NCI-H510A (cell line): ENCODE measurements at regions not wholly inside any gene's neighbourhood (a gene's known extent, or its start where the extent isn't known, plus 50 kb on each side); places are given as distances from the start of the nearest gene placed in this dataset.

Experiments used
- DNase-seq: peaks from one replicate; lab custom pipeline; 2025; lab: John Stamatoyannopoulos, UW

DNA sequence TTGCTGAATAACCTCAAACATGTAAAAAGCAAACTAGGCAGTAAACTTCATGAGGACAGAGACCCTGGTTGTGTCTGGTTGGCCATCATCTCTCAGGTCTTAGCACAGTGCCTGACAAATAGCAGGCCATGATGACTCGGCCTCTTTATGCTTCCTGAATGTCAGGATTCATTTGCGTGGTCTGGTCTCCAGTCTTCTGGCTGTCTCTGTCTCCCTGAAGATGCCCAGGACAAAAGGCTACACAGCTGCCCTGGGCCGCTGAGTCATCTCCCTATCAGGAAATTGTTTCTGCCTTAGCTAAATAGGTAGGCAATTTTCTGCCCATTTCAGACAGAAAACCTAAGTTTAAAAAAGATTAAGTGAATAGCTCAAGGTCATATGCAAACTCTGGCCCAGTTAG, 84.1 kb upstream of the FNDC3A start:
- DNase-seq = no peak

DNA sequence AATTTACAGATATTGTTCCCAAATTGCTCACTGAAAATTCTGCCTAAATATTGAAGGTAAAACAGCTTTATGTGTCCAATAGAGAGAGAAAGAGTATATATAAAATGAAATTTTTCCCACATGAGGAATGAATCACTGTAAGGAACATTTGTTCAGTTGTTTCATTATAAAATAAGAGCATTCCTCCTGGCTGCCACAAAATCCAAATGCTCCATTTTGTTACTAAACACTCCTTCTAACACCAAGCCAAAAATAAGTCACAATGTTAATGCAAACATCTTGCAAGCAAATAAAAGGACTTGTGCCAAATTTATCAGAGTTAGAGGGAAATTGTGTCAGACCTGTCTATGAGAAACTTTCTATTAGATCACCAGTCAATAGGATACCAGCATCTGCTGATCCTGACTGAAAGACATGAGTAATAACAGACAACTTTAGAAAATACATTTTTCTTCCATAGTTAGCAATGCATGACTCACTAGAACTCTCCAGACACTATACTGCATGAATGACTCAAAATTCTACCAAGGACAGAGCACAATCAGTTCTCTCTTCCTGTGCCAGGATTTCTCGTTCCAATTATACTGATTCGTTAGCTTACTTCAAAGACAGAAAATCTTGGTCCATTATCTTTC, 83.5 kb upstream of the FNDC3A start:
- DNase-seq = no peak

DNA sequence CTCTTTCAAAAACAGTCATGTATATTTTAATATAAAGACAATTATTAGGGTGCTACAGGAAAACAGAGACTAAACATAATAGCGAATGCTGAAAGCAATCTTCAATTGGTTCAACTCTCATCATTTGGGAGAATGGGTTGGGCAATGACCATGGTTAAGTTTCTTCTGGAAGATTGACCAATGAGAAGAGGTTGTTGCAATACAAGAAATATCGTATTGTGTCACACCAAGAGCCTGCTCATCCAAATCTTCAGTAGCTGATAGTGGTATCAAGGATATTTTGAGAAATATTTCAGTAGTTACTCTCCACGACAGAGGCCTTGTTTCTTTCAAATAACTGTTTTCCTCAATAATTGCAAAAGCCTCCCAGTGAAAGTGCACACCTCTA, 83.0 kb upstream of the FNDC3A start:
- no peak for DNase-seq

DNA sequence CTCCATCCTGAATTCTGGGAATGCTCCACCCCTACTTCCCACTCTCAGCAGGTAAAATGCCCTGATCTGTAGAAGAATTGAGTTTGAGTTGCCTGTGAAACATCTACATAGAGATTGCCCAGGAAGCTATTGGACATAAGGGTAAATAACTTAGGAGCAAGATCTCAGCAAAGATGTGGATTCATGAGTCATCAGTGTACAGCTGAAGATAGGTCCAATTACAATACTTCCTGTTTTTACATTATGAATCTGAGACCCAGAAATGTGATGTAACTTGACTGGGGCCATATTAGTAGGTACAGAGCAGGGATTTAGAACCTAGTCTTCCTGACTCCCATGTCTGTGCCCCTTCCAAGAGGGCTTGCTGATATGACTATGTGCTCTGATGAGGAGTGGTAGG, 79.4 kb upstream of the FNDC3A start:
- DNase-seq = no peak

DNA sequence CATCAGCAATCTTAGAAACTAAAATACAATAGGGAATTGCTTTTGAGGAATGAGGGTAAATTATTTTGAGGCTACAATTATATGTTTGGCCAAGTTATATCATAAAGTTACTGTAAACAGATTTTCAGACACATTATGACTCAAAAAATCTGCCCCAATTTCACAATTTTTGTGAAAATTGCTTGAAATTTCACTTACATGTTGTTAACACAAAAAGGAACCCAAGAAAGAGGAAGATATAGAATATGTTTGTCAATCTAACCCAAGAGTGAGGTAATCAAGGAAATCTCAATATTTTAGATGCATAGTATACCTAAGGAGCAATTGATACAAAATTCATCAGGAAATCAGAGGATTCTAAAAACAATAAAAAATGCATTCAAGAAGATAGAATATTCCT, 73.9 kb upstream of the FNDC3A start:
- DNase-seq = no peak

DNA sequence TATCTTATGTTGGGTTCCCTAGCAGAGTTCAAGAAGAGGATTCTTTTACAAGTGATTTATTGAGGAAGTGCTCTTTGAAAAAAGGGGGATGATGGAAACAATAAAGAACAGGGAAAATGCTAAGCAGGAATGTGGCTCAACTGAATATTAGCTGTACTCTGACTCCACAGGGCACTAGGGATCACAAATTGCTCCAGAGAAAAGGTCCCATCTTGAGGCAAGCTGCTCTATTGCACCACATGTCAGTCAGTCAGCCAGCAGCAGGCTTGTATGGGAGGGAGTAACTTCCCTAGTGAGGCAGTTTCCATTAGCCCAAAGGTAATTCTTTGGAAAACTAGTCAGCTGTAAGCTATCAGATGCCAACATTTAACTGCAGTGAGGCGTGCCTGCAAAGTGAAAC, 73.3 kb upstream of the FNDC3A start:
- DNase-seq = no peak

DNA sequence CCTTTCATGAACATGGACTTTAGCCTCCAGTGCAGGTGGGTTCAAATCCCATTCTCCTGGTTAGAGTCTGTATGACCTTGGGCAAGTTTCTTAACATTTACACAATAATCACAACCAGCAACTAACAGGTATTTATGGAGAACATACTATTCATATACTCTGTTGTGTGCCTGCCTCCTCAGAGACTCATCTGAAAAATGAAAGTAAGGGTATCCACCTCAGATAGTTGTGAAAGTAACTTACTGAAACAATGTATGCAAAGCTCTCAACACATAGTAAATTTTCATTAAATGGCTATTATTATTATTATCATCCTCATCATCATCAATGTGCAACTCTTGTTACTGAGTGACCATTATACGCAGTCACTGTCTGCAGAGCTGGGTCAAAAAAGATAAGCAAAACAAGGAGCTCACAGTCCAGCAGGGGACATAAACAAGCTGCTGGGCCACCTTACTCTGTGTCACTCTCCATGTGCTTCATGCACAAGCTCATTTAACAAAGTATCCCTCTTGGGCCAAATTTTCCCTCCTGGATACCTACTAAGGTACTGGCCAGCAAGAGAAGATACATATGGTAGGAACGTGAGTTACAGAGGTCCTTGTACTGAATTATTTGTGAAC, 70.9 kb upstream of the FNDC3A start:
- DNase-seq = no peak

DNA sequence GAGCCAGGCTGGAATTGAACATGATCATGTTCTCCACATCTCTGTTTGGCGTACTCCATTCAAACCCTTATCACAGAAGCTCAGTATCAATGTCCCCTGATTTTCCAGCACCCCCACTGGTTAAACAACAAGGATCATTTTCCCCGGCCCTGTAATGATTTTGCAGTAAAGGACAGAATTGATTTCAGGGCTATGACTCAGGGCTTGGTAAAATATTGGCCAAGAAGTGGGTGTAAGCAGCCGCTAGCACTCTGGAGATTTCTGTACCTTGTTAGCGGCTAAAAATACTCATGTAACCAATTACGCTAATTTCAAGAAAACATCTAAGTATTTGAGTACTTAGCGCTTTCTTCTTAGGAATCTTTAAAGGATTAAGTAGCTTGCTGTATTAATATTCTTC, 69.5 kb upstream of the FNDC3A start:
- DNase-seq = no peak

DNA sequence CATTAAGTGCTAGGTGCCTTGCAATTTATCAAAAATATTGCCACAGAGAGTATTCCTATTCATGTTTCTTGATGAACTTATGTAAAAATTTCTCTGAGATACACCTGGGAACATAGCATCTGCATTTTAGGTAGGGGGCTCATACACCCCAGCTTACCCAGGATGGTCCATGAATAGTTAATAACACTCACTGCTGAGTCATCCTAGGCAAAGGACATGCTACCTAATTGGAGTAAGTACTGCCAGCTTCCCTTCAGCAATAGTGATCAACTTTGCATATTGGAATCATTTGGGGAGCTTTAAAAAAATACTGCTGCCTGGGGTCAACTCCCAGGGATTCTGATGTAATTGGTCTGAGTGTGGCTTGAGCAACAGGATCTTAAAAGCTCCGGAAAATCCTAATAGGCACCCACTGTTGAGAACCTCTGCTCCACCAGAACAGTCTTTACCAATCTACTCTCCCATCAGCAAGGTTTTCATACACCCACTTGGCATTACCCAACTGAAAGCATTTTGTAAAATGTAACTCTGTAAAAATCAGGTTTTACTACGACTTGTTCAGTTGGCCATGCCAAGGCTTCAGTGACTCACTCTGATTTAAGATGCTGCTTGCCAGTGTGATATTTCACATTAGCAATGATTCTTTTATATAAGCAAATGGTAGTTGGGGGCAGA, 67.2 kb upstream of the FNDC3A start:
- no peak for DNase-seq

DNA sequence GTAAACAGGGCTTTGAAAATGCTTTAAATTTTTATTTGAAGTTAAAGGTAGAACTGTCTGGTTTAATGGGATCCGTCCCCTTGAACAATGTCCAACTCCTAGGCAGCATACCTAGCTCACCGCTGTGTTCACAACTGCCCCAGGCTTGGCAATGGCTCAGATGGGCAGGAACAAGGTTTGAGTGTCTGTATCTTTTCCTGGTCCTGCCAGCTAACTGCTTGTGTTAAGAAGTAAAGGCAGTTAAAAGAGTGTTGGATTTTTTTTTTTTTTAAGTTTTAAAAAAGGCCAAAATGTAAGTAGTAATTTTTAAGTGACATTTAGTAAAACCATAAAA, 66.7 kb upstream of the FNDC3A start:
- DNase-seq = no peak

DNA sequence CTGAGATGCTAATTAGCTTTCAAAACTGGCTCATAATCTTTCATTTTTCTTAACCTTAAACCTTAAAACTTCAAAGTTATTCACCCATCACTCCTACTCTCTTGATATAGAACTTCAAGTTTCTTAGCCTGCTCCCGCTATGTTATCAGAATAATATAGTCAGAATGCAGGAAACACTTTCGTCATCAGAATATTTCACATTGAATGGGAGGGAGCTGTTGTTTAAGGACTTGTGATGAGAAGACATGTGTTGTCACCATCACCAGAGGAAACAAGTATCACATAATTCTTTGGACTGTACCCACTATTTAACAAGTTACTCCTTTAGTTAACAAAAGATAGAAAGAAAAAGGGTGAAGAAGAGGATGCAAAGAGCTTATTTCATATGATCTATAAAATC, 65.0 kb upstream of the FNDC3A start:
- no peak for DNase-seq

DNA sequence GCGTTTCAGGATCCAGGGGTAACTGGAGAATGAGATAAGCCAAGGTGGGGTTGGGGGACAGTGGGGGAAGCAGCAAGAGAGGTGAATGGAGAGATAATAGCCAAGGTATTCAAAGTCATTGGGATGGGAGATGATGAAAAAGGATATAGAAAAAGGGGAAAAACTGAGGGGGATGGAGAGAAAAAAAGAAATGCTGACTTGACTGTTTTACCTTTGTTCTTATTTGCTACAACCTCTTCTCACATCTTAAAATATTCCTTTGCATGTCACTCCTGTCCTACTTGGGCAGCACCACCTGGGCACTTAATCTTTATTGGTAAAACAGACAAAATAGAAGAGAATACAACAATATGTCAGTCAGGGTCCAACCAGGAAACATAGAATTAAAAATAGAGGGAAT, 56.0 kb upstream of the FNDC3A start:
- no peak for DNase-seq

DNA sequence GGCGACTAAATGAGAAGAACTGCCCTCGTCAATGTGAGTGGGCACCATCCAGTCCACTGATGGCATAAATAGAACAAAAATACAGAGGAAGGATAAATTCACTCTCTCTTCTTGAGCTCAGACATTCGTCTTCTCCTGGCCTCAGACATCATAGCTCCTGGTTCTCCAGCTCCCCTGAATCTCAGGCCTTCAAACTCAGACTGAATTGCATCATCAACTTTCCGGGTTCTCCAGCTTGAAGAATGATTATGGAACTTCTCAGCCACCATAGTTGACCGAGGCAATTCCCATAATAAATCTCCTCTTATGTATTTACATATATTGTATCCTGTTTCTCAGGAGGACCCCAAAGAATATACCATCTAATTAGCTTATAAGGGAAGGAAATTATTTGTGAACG, 55.0 kb upstream of the FNDC3A start:
- DNase-seq = no peak

DNA sequence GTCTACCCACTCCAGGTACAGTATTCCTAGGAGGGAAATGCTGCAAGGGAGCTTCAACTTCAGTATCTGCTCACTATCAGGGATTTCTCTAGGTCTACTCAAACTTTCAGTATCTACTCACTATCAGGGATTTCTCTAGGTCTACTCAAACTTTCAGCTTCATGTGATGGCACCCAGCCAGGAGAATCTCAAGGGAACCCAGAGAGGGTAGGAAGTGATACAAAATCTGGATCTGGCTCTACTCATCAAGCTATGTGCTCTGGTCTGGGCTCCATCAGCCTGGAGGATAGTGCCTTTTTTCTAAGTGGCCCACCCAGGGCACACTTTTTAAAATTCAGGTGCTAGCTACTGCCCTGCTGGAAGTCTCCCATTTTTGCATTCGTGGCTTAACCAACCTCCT, 52.3 kb upstream of the FNDC3A start:
- DNase-seq = no peak

DNA sequence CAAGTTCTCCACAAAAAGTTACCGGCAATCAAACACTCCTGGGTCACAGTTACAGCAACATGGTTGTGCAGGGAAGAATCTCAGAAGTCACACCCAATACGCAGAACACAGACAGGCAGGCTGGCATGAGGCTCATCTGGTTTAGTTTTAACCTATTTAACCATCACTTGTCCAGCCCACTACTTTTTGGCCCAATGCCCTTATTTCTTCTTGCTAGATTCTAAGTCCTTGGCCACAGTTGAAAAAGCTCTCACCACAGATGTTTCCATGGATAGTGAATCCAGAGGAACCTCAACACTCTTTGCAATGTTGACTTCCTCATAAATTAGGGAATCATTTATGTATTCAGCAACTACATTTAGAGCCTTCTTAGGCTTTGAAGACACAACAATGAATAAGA, 50.7 kb upstream of the FNDC3A start:
- DNase-seq = no peak
